Adrenal gland (tissue), 9 donors: ENCODE measurements at regions not wholly inside any gene's neighbourhood (a gene's known extent, or its start where the extent isn't known, plus 50 kb on each side); places are given as distances from the start of the nearest gene placed in this dataset.
A peak's percentile ranks its signal among the peaks of the same experiment; 100 is the strongest.

Source experiments
- DNase-seq, 7 donors: peaks; one replicate each; pipeline ENCODE4 v3.0.0-alpha.2; 2019 to 2020
- H3K27ac ChIP-seq, 5 donors: fragments of 200-600 bp; sonication (generic) in 4 of 5; 1 replicate in 3 of 5; 2 replicates in 2 of 5; pipeline versions ENCODE4 v1.5.1 to v1.8.0; 2016 to 2020; ENCODE audit warnings: mild to moderate bottlenecking in 1 of 5
- H3K27me3 ChIP-seq: fragments of 200-600 bp; 2 replicates; pipeline ENCODE4 v1.8.0; 2021
- H3K36me3 ChIP-seq, 2 donors: fragments of 200-600 bp; replicated peaks in 1 of 2; 1 replicate in 1 of 2; 2 replicates in 1 of 2; pipeline versions ENCODE4 v1.5.1 to v1.8.0; 2018 to 2022
- H3K4me1 ChIP-seq, 2 donors: fragments of 200-600 bp; replicated peaks in 1 of 2; 1 replicate in 1 of 2; 2 replicates in 1 of 2; pipeline versions ENCODE4 v1.5.1 to v1.8.0; 2018 to 2021
- H3K4me3 ChIP-seq, 4 donors: fragments of 200-600 bp; sonication (generic) in 3 of 4; one replicate each; pipeline ENCODE4 v1.5.1; 2016 to 2018
- H3K9me3 ChIP-seq, 3 donors: fragments of 200-600 bp; sonication (generic) in 1 of 3; replicated peaks in 1 of 3; 1 replicate in 2 of 3; 2 replicates in 1 of 3; pipeline versions ENCODE4 v1.5.1 to v1.8.0; 2016 to 2021
- POLR2A ChIP-seq, 2 donors: fragments of 450-650 bp; IDR thresholded peaks; one replicate each; pipeline ENCODE4 v1.6.1; 2017; ENCODE audit warnings: antibody characterized with exemption in 2 of 2, mild to moderate bottlenecking in 2 of 2, moderate library complexity in 1 of 2
- WGBS, 4 donors: extraction: QIAGEN DNeasy Blood & Tissue Kit in 2 of 4; methylation state at CpG; one replicate each; pipeline versions ENCODE4 v1.1.5 to v1.1.7; 2013 to 2017; 5-methylcytosine and 5-hydroxymethylcytosine counted together
- intact Hi-C, 2 donors: fragments of 100-400 bp; cut with DNase I; formaldehyde crosslinking; loops; one replicate each; pipeline versions ENCODE4 v1.14.1 to v1.15.0; 2022 to 2023
- TF ChIP-seq, protein P1 (sequence below), 6 experiments: fragments of 450-650 bp in 4 of 6; fragments of 200-600 bp in 2 of 6; sonication (generic) in 1 of 6; IDR thresholded peaks; 1 replicate in 5 of 6; 2 replicates in 1 of 6; pipeline versions ENCODE4 v1.5.1 to v1.8.0; 2016 to 2021; ENCODE audit warnings: antibody characterized with exemption in 6 of 6, mild to moderate bottlenecking in 2 of 6, moderate library complexity in 1 of 6
- donor health status: healthy with polysubstance abuse.
- donor health status: Bipolar disorder and iron deficiency.
- donor health status: DM: yes; HTN: yes; CAD: no.
- donor health status: DM: no; HTN: no; CAD: no.
- donor health status: DM: no; HTN: no; CAD: no.

GRCh38 chr1:199272139-199272544 lies 633.3 kb downstream of the PTPRC start:
- Histone ChIP-seq H3K36me3 (no peaks in the 10 kb centered on the region), H3K4me3 (no peak overlapping the region), H3K9me3 (no peaks in the 10 kb centered on the region), H3K27ac (no peak overlapping the region), H3K4me1 (no peaks in the 10 kb centered on the region), H3K27me3 (no peaks in the 10 kb centered on the region)
- DNase-seq = no peak
- TF ChIP-seq, protein P1, sequence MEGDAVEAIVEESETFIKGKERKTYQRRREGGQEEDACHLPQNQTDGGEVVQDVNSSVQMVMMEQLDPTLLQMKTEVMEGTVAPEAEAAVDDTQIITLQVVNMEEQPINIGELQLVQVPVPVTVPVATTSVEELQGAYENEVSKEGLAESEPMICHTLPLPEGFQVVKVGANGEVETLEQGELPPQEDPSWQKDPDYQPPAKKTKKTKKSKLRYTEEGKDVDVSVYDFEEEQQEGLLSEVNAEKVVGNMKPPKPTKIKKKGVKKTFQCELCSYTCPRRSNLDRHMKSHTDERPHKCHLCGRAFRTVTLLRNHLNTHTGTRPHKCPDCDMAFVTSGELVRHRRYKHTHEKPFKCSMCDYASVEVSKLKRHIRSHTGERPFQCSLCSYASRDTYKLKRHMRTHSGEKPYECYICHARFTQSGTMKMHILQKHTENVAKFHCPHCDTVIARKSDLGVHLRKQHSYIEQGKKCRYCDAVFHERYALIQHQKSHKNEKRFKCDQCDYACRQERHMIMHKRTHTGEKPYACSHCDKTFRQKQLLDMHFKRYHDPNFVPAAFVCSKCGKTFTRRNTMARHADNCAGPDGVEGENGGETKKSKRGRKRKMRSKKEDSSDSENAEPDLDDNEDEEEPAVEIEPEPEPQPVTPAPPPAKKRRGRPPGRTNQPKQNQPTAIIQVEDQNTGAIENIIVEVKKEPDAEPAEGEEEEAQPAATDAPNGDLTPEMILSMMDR (IDR thresholded peaks at IDR 0.05) = no peak
- no peak for TF ChIP-seq POLR2A (IDR thresholded peaks at IDR 0.05)
- WGBS, 4 donors = 71 to 83% (median 75%) methylated on average over 3 of the region's 3 CpGs
- intact Hi-C loops = no loop called here

DNA sequence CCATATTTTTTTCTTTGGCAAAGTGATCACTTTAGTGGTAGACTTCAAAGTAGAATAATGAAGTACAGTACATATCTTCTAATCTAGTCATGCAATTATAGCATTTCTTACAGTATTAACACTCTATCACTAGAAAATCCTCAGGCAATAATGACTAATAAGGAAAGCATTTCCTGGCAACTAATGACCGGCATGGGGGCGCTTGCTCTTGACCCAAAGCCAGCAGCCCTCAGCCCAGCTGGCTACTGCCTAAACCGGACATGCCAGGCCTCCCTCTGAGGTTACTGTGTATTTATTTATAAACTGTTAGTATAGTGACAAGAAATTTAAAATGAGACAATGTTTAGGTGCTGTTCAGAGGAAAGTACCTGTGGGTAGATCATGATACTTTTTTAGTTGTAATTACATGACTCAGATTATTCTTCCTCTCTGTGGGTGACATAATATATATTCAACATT lies 633.8 kb downstream of the PTPRC start:
- Histone ChIP-seq H3K27ac (no peak overlapping the region), H3K4me1 (no peaks in the 10 kb centered on the region), H3K9me3 (no peaks in the 10 kb centered on the region), H3K36me3 (no peaks in the 10 kb centered on the region), H3K4me3 (no peak overlapping the region), H3K27me3 (no peaks in the 10 kb centered on the region)
- WGBS, 4 donors = 10 to 25% (median 17%) methylated on average over 3 of the region's 3 CpGs
- peak in 5 of 7 donors; percentile 4 to 37 (median 13) for DNase-seq
- intact Hi-C loops = no loop called here
- TF ChIP-seq, protein P1 (IDR thresholded peaks at IDR 0.05) = no peak
- no peak for TF ChIP-seq POLR2A (IDR thresholded peaks at IDR 0.05)

DNA sequence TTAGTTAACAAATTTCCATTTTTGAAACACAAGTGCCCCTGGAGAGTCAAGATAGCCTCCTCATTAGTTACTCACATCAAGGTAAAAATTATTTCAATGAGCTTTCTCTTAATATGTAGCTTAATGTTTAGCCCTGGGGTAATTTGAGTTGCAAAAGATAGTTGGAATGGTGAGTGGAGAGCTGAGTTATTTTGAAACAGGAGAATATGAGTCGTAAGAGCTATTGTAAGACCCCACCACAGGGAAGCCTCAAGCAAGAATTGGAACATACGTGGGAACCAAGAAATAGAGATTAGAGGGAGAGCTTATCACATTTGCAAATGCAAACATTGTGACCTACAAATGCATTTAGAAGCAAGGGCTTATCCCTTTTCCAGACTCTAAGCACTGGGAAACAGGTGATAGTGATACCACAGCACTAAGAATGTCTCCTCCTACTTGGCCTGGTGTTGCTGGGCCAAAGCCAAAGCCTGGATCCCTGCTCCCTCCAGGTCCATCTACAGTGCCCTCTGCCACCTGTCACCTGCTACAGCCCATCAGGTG lies 635.1 kb downstream of the PTPRC start:
- Histone ChIP-seq H3K27ac (no peak overlapping the region), H3K9me3 (no peaks in the 10 kb centered on the region), H3K27me3 (no peaks in the 10 kb centered on the region), H3K4me1 (no peaks in the 10 kb centered on the region), H3K4me3 (no peak overlapping the region), H3K36me3 (no peaks in the 10 kb centered on the region)
- DNase-seq = no peak
- intact Hi-C loops = no loop called here
- TF ChIP-seq, protein P1 (IDR thresholded peaks at IDR 0.05) = no peak
- TF ChIP-seq POLR2A (IDR thresholded peaks at IDR 0.05) = no peak
- WGBS, 4 donors = 66 to 81% (median 73%) methylated on average over 2 of the region's 2 CpGs

GRCh38 chr1:199279067-199279466 lies 640.2 kb downstream of the PTPRC start:
- Histone ChIP-seq H3K4me1 (no peaks in the 10 kb centered on the region), H3K36me3 (no peaks in the 10 kb centered on the region), H3K27me3 (no peaks in the 10 kb centered on the region), H3K9me3 (no peaks in the 10 kb centered on the region), H3K27ac (no peak overlapping the region), H3K4me3 (no peak overlapping the region)
- TF ChIP-seq POLR2A (IDR thresholded peaks at IDR 0.05) = no peak
- TF ChIP-seq, protein P1 (IDR thresholded peaks at IDR 0.05) = no peak
- no peak for DNase-seq
- intact Hi-C loops = no loop called here
